ENCODE measurements at regions not wholly inside any gene's neighbourhood (a gene's known extent, or its start where the extent isn't known, plus 50 kb on each side); places are given as distances from the start of the nearest gene placed in this dataset.

GRCh38 chr4:132709056-132709455 lies 440.0 kb upstream of the PCDH10 start:
- no peak for DNase-seq
- no peak overlapping the region for H3K4me3 Mint-ChIP-seq

GRCh38 chr4:132710971-132711370 lies 438.1 kb upstream of the PCDH10 start:
- Histone ChIP-seq H3K4me3 (ENCODE audit: control insufficient read depth in 1 of 2, extremely low read depth in 1 of 2, low read length in 1 of 2) (no peak overlapping the region), H3K27ac (ENCODE audit: low read length) (no peak overlapping the region), H3K27me3 (replicated peaks in 1 of 2; ENCODE audit: control insufficient read depth in 2 of 2, extremely low read depth in 1 of 2, insufficient read depth in 2 of 2, low read length in 1 of 2) (no peaks in the 10 kb centered on the region), H3K36me3 (ENCODE audit: control insufficient read depth in 2 of 2, extremely low read depth in 1 of 2, insufficient read depth in 1 of 2, low read length in 1 of 2) (no peaks in the 10 kb centered on the region), H3K4me1 (ENCODE audit: control insufficient read depth in 1 of 2, extremely low read depth in 1 of 2, insufficient read depth in 2 of 2, low read length in 2 of 2) (no peaks in the 10 kb centered on the region), H3K9me3 (no peaks in the 10 kb centered on the region)
- H3K9me3 Mint-ChIP-seq = peaks cover 10 to 19% (median 12%) of the 10 kb centered on the region in 3 donors
- CTCF ChIA-PET = no interaction called here
- no peak overlapping the region for H3K27ac Mint-ChIP-seq
- WGBS (ENCODE audit: insufficient coverage) = no CpG with 5 or more reads among the region's 2 CpGs
- H3K27me3 Mint-ChIP-seq = no peaks in the 10 kb centered on the region
- DNase-seq (no peak), ATAC-seq (replicated peaks in 1 of 4) (no peak)
- no peaks in the 10 kb centered on the region for H3K36me3 Mint-ChIP-seq
- no peaks in the 10 kb centered on the region for H3K4me1 Mint-ChIP-seq
- no peak overlapping the region for H3K4me3 Mint-ChIP-seq
- POLR2A ChIA-PET = no interaction called here

More at GRCh38 chr4:132709056-132709455, 440.0 kb upstream of the PCDH10 start:
- no peaks in the 10 kb centered on the region for H3K4me1 ChIP-seq (ENCODE audit: control insufficient read depth in 1 of 2, extremely low read depth in 1 of 2, insufficient read depth in 2 of 2, low read length in 2 of 2)
- H3K36me3 ChIP-seq (ENCODE audit: control insufficient read depth in 2 of 2, extremely low read depth in 1 of 2, insufficient read depth in 1 of 2, low read length in 1 of 2) = no peaks in the 10 kb centered on the region
- H3K9me3 ChIP-seq = no peaks in the 10 kb centered on the region
- CTCF ChIA-PET = no interaction called here
- H3K4me1 Mint-ChIP-seq = no peaks in the 10 kb centered on the region
- no peak overlapping the region for H3K27ac ChIP-seq (ENCODE audit: low read length)
- WGBS (ENCODE audit: insufficient coverage) = no CpG with 5 or more reads among the region's 1 CpG
- no peak overlapping the region for H3K27ac Mint-ChIP-seq
- no peaks in the 10 kb centered on the region for H3K36me3 Mint-ChIP-seq
- no peaks in the 10 kb centered on the region for H3K27me3 Mint-ChIP-seq
- POLR2A ChIA-PET = no interaction called here
- no peak overlapping the region for H3K4me3 ChIP-seq (ENCODE audit: control insufficient read depth in 1 of 2, extremely low read depth in 1 of 2, low read length in 1 of 2)
- no peak for ATAC-seq (replicated peaks in 1 of 4)
- peaks cover 10 to 19% (median 12%) of the 10 kb centered on the region in 3 donors for H3K9me3 Mint-ChIP-seq
- no peaks in the 10 kb centered on the region for H3K27me3 ChIP-seq (replicated peaks in 1 of 2; ENCODE audit: control insufficient read depth in 2 of 2, extremely low read depth in 1 of 2, insufficient read depth in 2 of 2, low read length in 1 of 2)

GRCh38 chr4:132737344-132737743 lies 411.8 kb upstream of the PCDH10 start:
- no peaks in the 10 kb centered on the region for H3K27me3 Mint-ChIP-seq

GRCh38 chr4:132759199-132759780 lies 389.8 kb upstream of the PCDH10 start:
- no peak overlapping the region for H3K27ac Mint-ChIP-seq
- no peaks in the 10 kb centered on the region for H3K4me1 Mint-ChIP-seq
- ATAC-seq (replicated peaks in 1 of 4) (no peak), DNase-seq (no peak)
- Histone ChIP-seq H3K27ac (ENCODE audit: low read length) (no peak overlapping the region), H3K27me3 (replicated peaks in 1 of 2; ENCODE audit: control insufficient read depth in 2 of 2, extremely low read depth in 1 of 2, insufficient read depth in 2 of 2, low read length in 1 of 2) (no peaks in the 10 kb centered on the region), H3K9me3 (no peaks in the 10 kb centered on the region), H3K4me1 (ENCODE audit: control insufficient read depth in 1 of 2, extremely low read depth in 1 of 2, insufficient read depth in 2 of 2, low read length in 2 of 2) (no peaks in the 10 kb centered on the region), H3K36me3 (ENCODE audit: control insufficient read depth in 2 of 2, extremely low read depth in 1 of 2, insufficient read depth in 1 of 2, low read length in 1 of 2) (no peaks in the 10 kb centered on the region), H3K4me3 (ENCODE audit: control insufficient read depth in 1 of 2, extremely low read depth in 1 of 2, low read length in 1 of 2) (no peak overlapping the region)
- POLR2A ChIA-PET = no interaction called here
- peaks cover 0 to 14% (median 12%) of the 10 kb centered on the region in 3 donors for H3K9me3 Mint-ChIP-seq
- no peaks in the 10 kb centered on the region for H3K36me3 Mint-ChIP-seq
- no peaks in the 10 kb centered on the region for H3K27me3 Mint-ChIP-seq
- CTCF ChIA-PET = no interaction called here
- no peak overlapping the region for H3K4me3 Mint-ChIP-seq

More at GRCh38 chr4:132737344-132737743, 411.8 kb upstream of the PCDH10 start:
- ChIA-PET POLR2A (no interaction called here), CTCF (no interaction called here)
- WGBS (ENCODE audit: insufficient coverage) = 67% methylated on average over 1 of the region's 3 CpGs
- Mint-ChIP-seq H3K4me1 (no peaks in the 10 kb centered on the region), H3K36me3 (no peaks in the 10 kb centered on the region), H3K4me3 (no peak overlapping the region), H3K27ac (no peak overlapping the region), H3K9me3 (peaks cover 3 to 9% (median 7%) of the 10 kb centered on the region in 3 donors)
- ATAC-seq (replicated peaks in 1 of 4) (no peak), DNase-seq (no peak)
- no peaks in the 10 kb centered on the region for H3K4me1 ChIP-seq (ENCODE audit: control insufficient read depth in 1 of 2, extremely low read depth in 1 of 2, insufficient read depth in 2 of 2, low read length in 2 of 2)
- H3K27ac ChIP-seq (ENCODE audit: low read length) = no peak overlapping the region
- no peaks in the 10 kb centered on the region for H3K9me3 ChIP-seq
- no peaks in the 10 kb centered on the region for H3K36me3 ChIP-seq (ENCODE audit: control insufficient read depth in 2 of 2, extremely low read depth in 1 of 2, insufficient read depth in 1 of 2, low read length in 1 of 2)
- no peak overlapping the region for H3K4me3 ChIP-seq (ENCODE audit: control insufficient read depth in 1 of 2, extremely low read depth in 1 of 2, low read length in 1 of 2)
- H3K27me3 ChIP-seq (replicated peaks in 1 of 2; ENCODE audit: control insufficient read depth in 2 of 2, extremely low read depth in 1 of 2, insufficient read depth in 2 of 2, low read length in 1 of 2) = no peaks in the 10 kb centered on the region

DNA sequence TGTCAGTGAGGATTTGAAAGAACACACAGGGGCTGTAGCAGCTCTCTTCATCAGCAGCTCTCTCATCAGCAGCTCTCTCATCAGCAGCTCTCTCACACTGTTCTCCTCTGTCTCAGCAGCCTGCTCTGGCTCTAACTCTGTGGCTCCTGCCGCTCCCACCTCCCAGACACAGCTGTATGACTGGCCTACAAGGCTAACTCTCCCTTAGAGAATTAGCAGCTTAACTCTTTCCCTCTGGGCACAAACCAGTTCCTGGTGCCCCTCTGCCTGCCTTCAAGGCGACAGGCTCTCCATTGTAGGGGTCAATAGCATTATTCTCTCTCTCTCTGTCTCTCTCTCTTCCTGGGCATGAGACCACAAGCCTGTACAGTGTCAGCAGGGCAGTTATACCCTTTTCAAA lies 385.6 kb upstream of the PCDH10 start:
- CTCF ChIA-PET = no interaction called here

DNA sequence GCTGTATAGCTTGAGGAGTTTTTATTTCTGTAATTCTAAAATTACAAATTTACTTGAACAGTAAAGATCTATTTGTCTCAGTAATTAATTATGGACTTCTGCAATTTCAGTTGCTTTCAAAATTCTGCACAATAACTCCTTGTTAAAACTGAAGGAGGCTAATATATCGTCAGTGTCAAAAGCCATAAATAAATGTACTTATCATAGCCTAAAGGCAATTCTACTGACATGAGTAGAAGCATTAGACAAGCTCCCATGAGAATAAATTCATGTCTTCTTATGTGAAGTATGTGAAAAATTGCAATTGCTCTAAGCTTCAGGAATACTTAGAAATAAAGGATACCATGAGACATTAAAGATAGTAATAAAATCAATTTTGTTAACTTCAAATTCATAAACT lies 381.2 kb upstream of the PCDH10 start:
- no CpG with 5 or more reads among the region's 1 CpG for WGBS (ENCODE audit: insufficient coverage)
- H3K27me3 Mint-ChIP-seq = no peaks in the 10 kb centered on the region
- no peaks in the 10 kb centered on the region for H3K36me3 Mint-ChIP-seq
- POLR2A ChIA-PET = no interaction called here
- no peaks in the 10 kb centered on the region for H3K36me3 ChIP-seq (ENCODE audit: control insufficient read depth in 2 of 2, extremely low read depth in 1 of 2, insufficient read depth in 1 of 2, low read length in 1 of 2)
- H3K4me1 ChIP-seq (ENCODE audit: control insufficient read depth in 1 of 2, extremely low read depth in 1 of 2, insufficient read depth in 2 of 2, low read length in 2 of 2) = no peaks in the 10 kb centered on the region
- H3K9me3 ChIP-seq = no peaks in the 10 kb centered on the region
- CTCF ChIA-PET = no interaction called here
- ATAC-seq (replicated peaks in 1 of 4) = no peak
- no peak overlapping the region for H3K4me3 Mint-ChIP-seq
- DNase-seq = no peak
- H3K27me3 ChIP-seq (replicated peaks in 1 of 2; ENCODE audit: control insufficient read depth in 2 of 2, extremely low read depth in 1 of 2, insufficient read depth in 2 of 2, low read length in 1 of 2) = no peaks in the 10 kb centered on the region
- no peak overlapping the region for H3K27ac Mint-ChIP-seq
- H3K4me1 Mint-ChIP-seq = no peaks in the 10 kb centered on the region
- H3K27ac ChIP-seq (ENCODE audit: low read length) = no peak overlapping the region
- H3K9me3 Mint-ChIP-seq = peaks cover 7 to 11% (median 9%) of the 10 kb centered on the region in 3 donors
- no peak overlapping the region for H3K4me3 ChIP-seq (ENCODE audit: control insufficient read depth in 1 of 2, extremely low read depth in 1 of 2, low read length in 1 of 2)

More for the DNA sequence above, 385.6 kb upstream of the PCDH10 start:
- Histone ChIP-seq H3K4me3 (ENCODE audit: control insufficient read depth in 1 of 2, extremely low read depth in 1 of 2, low read length in 1 of 2) (no peak overlapping the region), H3K27ac (ENCODE audit: low read length) (no peak overlapping the region), H3K36me3 (ENCODE audit: control insufficient read depth in 2 of 2, extremely low read depth in 1 of 2, insufficient read depth in 1 of 2, low read length in 1 of 2) (no peaks in the 10 kb centered on the region), H3K9me3 (no peaks in the 10 kb centered on the region), H3K27me3 (replicated peaks in 1 of 2; ENCODE audit: control insufficient read depth in 2 of 2, extremely low read depth in 1 of 2, insufficient read depth in 2 of 2, low read length in 1 of 2) (no peaks in the 10 kb centered on the region), H3K4me1 (ENCODE audit: control insufficient read depth in 1 of 2, extremely low read depth in 1 of 2, insufficient read depth in 2 of 2, low read length in 2 of 2) (no peaks in the 10 kb centered on the region)
- no peaks in the 10 kb centered on the region for H3K36me3 Mint-ChIP-seq
- 64% methylated on average over 2 of the region's 2 CpGs for WGBS (ENCODE audit: insufficient coverage)
- DNase-seq = no peak
- peaks cover 4 to 6% (median 4%) of the 10 kb centered on the region in 3 donors for H3K9me3 Mint-ChIP-seq
- H3K27ac Mint-ChIP-seq = no peak overlapping the region
- no peak overlapping the region for H3K4me3 Mint-ChIP-seq
- H3K27me3 Mint-ChIP-seq = no peaks in the 10 kb centered on the region
- ATAC-seq (replicated peaks in 1 of 4) = no peak
- POLR2A ChIA-PET = interaction anchor here in 1 of 2 donors (0.6 kb wide), 1 partner anchor 587 kb away, joined by 4 read pairs; no protein-coding TSS in a partner anchor
- H3K4me1 Mint-ChIP-seq = no peaks in the 10 kb centered on the region

DNA sequence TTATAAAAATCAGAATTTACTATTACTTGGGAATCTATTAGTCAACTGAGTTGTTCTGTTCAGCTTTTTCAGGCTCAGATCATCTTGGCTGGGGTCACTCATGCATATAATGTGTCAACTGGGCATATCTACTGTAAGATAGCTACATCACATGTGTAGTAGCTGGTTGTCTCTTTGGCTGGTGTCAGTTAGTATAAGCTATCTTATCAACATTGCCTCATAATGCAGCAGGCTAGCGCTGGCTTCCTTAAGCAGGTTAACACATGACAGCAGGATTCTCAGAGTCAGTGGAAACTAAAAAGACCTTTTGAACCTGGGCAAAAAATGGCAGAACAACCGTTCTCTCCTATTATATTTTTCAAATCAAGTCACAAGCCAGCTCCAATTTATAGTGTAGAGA lies 378.3 kb upstream of the PCDH10 start:
- Histone ChIP-seq H3K4me1 (ENCODE audit: control insufficient read depth in 1 of 2, extremely low read depth in 1 of 2, insufficient read depth in 2 of 2, low read length in 2 of 2) (no peaks in the 10 kb centered on the region), H3K9me3 (no peaks in the 10 kb centered on the region), H3K27ac (ENCODE audit: low read length) (no peak overlapping the region), H3K27me3 (replicated peaks in 1 of 2; ENCODE audit: control insufficient read depth in 2 of 2, extremely low read depth in 1 of 2, insufficient read depth in 2 of 2, low read length in 1 of 2) (no peaks in the 10 kb centered on the region), H3K36me3 (ENCODE audit: control insufficient read depth in 2 of 2, extremely low read depth in 1 of 2, insufficient read depth in 1 of 2, low read length in 1 of 2) (no peaks in the 10 kb centered on the region), H3K4me3 (ENCODE audit: control insufficient read depth in 1 of 2, extremely low read depth in 1 of 2, low read length in 1 of 2) (no peak overlapping the region)
- ChIA-PET CTCF (no interaction called here), POLR2A (no interaction called here)
- Mint-ChIP-seq H3K27ac (no peak overlapping the region), H3K4me1 (no peaks in the 10 kb centered on the region), H3K27me3 (no peaks in the 10 kb centered on the region), H3K36me3 (no peaks in the 10 kb centered on the region), H3K4me3 (no peak overlapping the region), H3K9me3 (peaks cover 10 to 14% (median 13%) of the 10 kb centered on the region in 3 donors)
- DNase-seq (no peak), ATAC-seq (replicated peaks in 1 of 4) (no peak)
- WGBS (ENCODE audit: insufficient coverage) = no CpG with 5 or more reads among the region's 2 CpGs

All from T-cell (primary cell).